ENCODE measurements at regions not wholly inside any gene's neighbourhood (a gene's known extent, or its start where the extent isn't known, plus 50 kb on each side); places are given as distances from the start of the nearest gene placed in this dataset.

DNA sequence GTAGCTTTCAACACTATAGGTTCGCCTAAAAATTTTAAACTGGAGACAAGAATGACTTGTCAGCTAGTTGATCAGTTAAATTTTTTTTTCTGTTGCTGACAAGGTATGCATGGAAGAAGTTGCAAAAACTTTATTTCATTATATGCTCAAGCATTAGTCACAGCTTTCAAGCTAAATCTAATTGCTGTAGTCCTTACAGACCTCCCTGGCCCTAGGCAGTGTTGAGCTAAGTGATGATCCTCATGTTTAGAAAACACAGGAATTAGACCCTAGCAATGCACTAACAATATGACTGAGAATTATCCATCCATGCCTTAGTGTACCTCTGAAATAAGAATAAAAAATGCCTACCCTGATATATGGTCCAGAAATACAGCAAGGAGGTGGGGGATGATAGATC lies 253.4 kb downstream of the SP3 start:
- H3K23me2 ChIP-seq (ENCODE audit: low read depth, low read length), result no peaks in the 10 kb centered on the region
- no peak overlapping the region for H3K56ac ChIP-seq (replicated peaks; ENCODE audit: insufficient read length, low read depth, low read length)
- H4K20me1 ChIP-seq (replicated peaks in 1 of 2; ENCODE audit: control insufficient read depth in 1 of 2, insufficient read depth in 2 of 2, low read length in 2 of 2), result no peaks in the 10 kb centered on the region
- no peak overlapping the region for H3K9ac ChIP-seq (replicated peaks in 1 of 4; ENCODE audit: extremely low read depth in 1 of 4, low read depth in 3 of 4, low read length in 3 of 4)
- no peak overlapping the region for H2BK5ac ChIP-seq (ENCODE audit: low read depth, low read length)
- H2AK5ac ChIP-seq (ENCODE audit: low read depth, low read length), result no peak overlapping the region
- H3K4me3 ChIP-seq (ENCODE audit: extremely low read depth in 1 of 4, insufficient read depth in 2 of 4, low read depth in 3 of 4, low read length in 4 of 4), result no peak overlapping the region
- H3K14ac ChIP-seq (ENCODE audit: insufficient read length), result no peak overlapping the region
- WGBS, 2 experiments (ENCODE audit: extremely low coverage in 1 of 2, insufficient coverage in 1 of 2, insufficient read length in 1 of 2, insufficient replicate concordance in 2 of 2, low coverage in 1 of 2, low lambda C conversion rate in 2 of 2, missing lambda C conversion rate in 1 of 2), result 84% methylated on average over 1 of the region's 1 CpG; no CpG with 5 or more reads in 1 of the 2 experiments
- H3K23ac ChIP-seq (ENCODE audit: insufficient read length), result no peak overlapping the region
- no peak overlapping the region for H2BK120ac ChIP-seq (replicated peaks; ENCODE audit: low read depth, low read length)
- H4K8ac ChIP-seq (ENCODE audit: extremely low read depth, insufficient read depth, low read length), result no peak overlapping the region
- no peak overlapping the region for H2AFZ ChIP-seq (ENCODE audit: low read length)
- no peak overlapping the region for H2BK12ac ChIP-seq (ENCODE audit: low read depth, low read length)
- H3K18ac ChIP-seq (ENCODE audit: extremely low read depth, low read length), result no peak overlapping the region
- H3K27me3 ChIP-seq (replicated peaks in 1 of 4; ENCODE audit: control insufficient read depth in 3 of 4, extremely low read depth in 1 of 4, insufficient read depth in 3 of 4, low read length in 3 of 4), result no peaks in the 10 kb centered on the region
- H2BK15ac ChIP-seq (ENCODE audit: low read length), result no peak overlapping the region
- no peaks in the 10 kb centered on the region for H3K36me3 ChIP-seq (ENCODE audit: control insufficient read depth in 2 of 4, insufficient read depth in 4 of 4, low read length in 3 of 4)
- no peak overlapping the region for H2BK20ac ChIP-seq (ENCODE audit: low read length)
- DNase-seq (ENCODE audit: low read depth in 1 of 2, low spot score in 2 of 2) (no peak), FAIRE-seq (no peak)
- no peaks in the 10 kb centered on the region for H3K79me1 ChIP-seq (ENCODE audit: low read depth, low read length)
- TF ChIP-seq FOSL1 (IDR thresholded peaks at IDR 0.05; ENCODE audit: insufficient read depth, low read depth, low read length), result no peak
- no peaks in the 10 kb centered on the region for H3K9me3 ChIP-seq (ENCODE audit: insufficient read depth in 2 of 2, low read depth in 1 of 2, low read length in 1 of 2)
- H4K91ac ChIP-seq (replicated peaks; ENCODE audit: insufficient read length, low read length), result no peak overlapping the region
- no peak overlapping the region for H3K27ac ChIP-seq (ENCODE audit: low read depth, low read length)
- no peak overlapping the region for H3K4me2 ChIP-seq (ENCODE audit: insufficient read depth in 1 of 2, low read depth in 2 of 2, low read length in 2 of 2)
- no peaks in the 10 kb centered on the region for H3K4me1 ChIP-seq (replicated peaks in 1 of 4; ENCODE audit: control insufficient read depth in 3 of 4, insufficient read depth in 4 of 4, low read length in 3 of 4)
- CTCF ChIA-PET (ENCODE audit: partially characterized antibody), result no interaction called here
- POLR2A ChIA-PET (ENCODE audit: partially characterized antibody), result no interaction called here
- no peaks in the 10 kb centered on the region for H3K79me2 ChIP-seq (ENCODE audit: control insufficient read depth in 1 of 2, insufficient read depth in 2 of 2, low read length in 2 of 2)
- no peak overlapping the region for H4K5ac ChIP-seq (ENCODE audit: insufficient read length, low read depth, low read length)
- no peak overlapping the region for H3K4ac ChIP-seq (replicated peaks; ENCODE audit: insufficient read length, low read depth, low read length)
